Keratinocyte (primary cell): ENCODE measurements at regions not wholly inside any gene's neighbourhood (a gene's known extent, or its start where the extent isn't known, plus 50 kb on each side); places are given as distances from the start of the nearest gene placed in this dataset.
"Not testable (repeated sequence)": the region's sequence is repeated elsewhere in the genome, so short reads cannot be mapped to it uniquely, and the experiment has no call there.

ENCODE experiments used
- DNase-seq: peaks from one replicate; pipeline ENCODE4 v3.0.0-alpha.2; 2011; ENCODE audit warnings: low read depth, missing footprints, low spot score
- FAIRE-seq: peaks from 2 replicates; lab custom pipeline; 2011; peaks lifted over from hg19 to GRCh38; lab: Jason Lieb, UNC
- H2AFZ ChIP-seq: 2 replicates; pipeline ENCODE4 v1.6.0; 2012; ENCODE audit warnings: low read length, control low read depth, inconsistent platforms; ENCODE audit not compliant: control insufficient read depth
- H3K27ac ChIP-seq: 2 replicates; pipeline ENCODE4 v1.5.1; 2011; ENCODE audit warnings: low read length; ENCODE audit not compliant: control insufficient read depth, insufficient read depth
- H3K27me3 ChIP-seq: 3 replicates; pipeline ENCODE4 v1.6.0; 2011; ENCODE audit warnings: low read length; ENCODE audit not compliant: control insufficient read depth, insufficient read depth; ENCODE audit errors: extremely low read depth
- H3K36me3 ChIP-seq, 2 experiments: 2 replicates in 1 of 2; 3 replicates in 1 of 2; pipeline ENCODE4 v1.5.1; 2011; ENCODE audit warnings: low read length in 2 of 2, mild to moderate bottlenecking in 1 of 2; ENCODE audit not compliant: control insufficient read depth in 2 of 2, insufficient read depth in 2 of 2; ENCODE audit errors: extremely low read depth in 1 of 2
- H3K4me1 ChIP-seq: 3 replicates; pipeline ENCODE4 v1.5.1; 2011; ENCODE audit warnings: low read length; ENCODE audit not compliant: control insufficient read depth, insufficient read depth; ENCODE audit errors: extremely low read depth
- H3K4me2 ChIP-seq: 3 replicates; pipeline ENCODE4 v1.6.0; 2011; ENCODE audit warnings: low read depth, low read length; ENCODE audit not compliant: control insufficient read depth, insufficient read depth; ENCODE audit errors: extremely low read depth
- H3K4me3 ChIP-seq, 3 experiments: fragments of 200-600 bp in 1 of 3; sonication (generic) in 1 of 3; 2 replicates in 2 of 3; 3 replicates in 1 of 3; pipeline ENCODE4 v1.5.1; 2011 to 2016; ENCODE audit warnings: low read length in 3 of 3, mild to moderate bottlenecking in 3 of 3, control low read depth in 2 of 3, inconsistent platforms in 1 of 3, low read depth in 1 of 3, mixed read lengths in 1 of 3, mixed run types in 1 of 3, moderate library complexity in 1 of 3; ENCODE audit not compliant: control insufficient read depth in 2 of 3, insufficient read depth in 2 of 3; ENCODE audit errors: extremely low read depth in 1 of 3
- H3K79me2 ChIP-seq: 2 replicates; pipeline ENCODE4 v1.6.0; 2012; ENCODE audit warnings: low read length; ENCODE audit not compliant: control insufficient read depth, insufficient read depth
- H3K9ac ChIP-seq: 3 replicates; pipeline ENCODE4 v1.6.0; 2011; ENCODE audit warnings: low read length; ENCODE audit not compliant: control insufficient read depth, insufficient read depth; ENCODE audit errors: extremely low read depth
- H3K9me1 ChIP-seq: 3 replicates; pipeline ENCODE4 v1.6.0; 2011; ENCODE audit warnings: low read length; ENCODE audit not compliant: control insufficient read depth, insufficient read depth; ENCODE audit errors: extremely low read depth
- H3K9me3 ChIP-seq: 2 replicates; pipeline ENCODE4 v1.5.1; 2012; ENCODE audit warnings: low read depth, low read length; ENCODE audit not compliant: control insufficient read depth
- H4K20me1 ChIP-seq: 3 replicates; pipeline ENCODE4 v1.6.0; 2011; ENCODE audit warnings: low read length; ENCODE audit not compliant: control insufficient read depth, insufficient read depth; ENCODE audit errors: extremely low read depth
- CTCF ChIP-seq, 3 experiments: IDR thresholded peaks in 1 of 3; conservative IDR thresholded peaks in 1 of 3; optimal IDR thresholded peaks in 1 of 3; 2 replicates in 2 of 3; 3 replicates in 1 of 3; pipeline versions ENCODE3 to v1.5.1; 2011; ENCODE audit warnings: low read length in 3 of 3, mild to moderate bottlenecking in 3 of 3, moderate library complexity in 2 of 3, control low read depth in 1 of 3, inconsistent platforms in 1 of 3; ENCODE audit not compliant: insufficient read depth in 2 of 3; ENCODE audit errors: extremely low read depth in 1 of 3
- EZH2 ChIP-seq: IDR thresholded peaks from one replicate; pipeline ENCODE4 v1.6.1; 2012; ENCODE audit warnings: inconsistent platforms, mild to moderate bottlenecking, low read length, moderate library complexity
- dilution Hi-C: fragments of 300-500 bp; cut with MboI; formaldehyde crosslinking; loops from one replicate; pipeline ENCODE4 v1.7.0; 2020; ENCODE audit warnings: low sequenced_read_pairs; ENCODE audit not compliant: extremely low pct_ligation_motif_present

DNA sequence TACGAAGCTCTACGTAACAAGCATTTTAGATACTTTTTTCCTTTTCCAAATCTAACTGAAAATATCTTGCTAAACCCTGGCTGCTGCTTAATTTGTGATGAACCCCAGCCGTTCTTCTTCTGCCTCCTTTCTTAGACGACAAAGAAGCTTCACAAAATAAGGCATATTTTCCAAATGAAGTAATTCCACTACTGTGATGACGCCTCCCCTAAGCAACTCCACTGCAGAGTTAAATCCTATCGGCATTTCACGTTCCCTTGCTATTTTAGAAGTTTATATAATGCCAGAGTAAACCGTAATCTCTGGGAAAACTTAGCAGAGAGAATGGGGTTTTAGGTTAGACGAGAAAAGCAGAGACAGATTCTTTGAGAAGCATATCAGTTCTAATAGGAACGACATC lies 683.1 kb upstream of the SALL1 start:
- H3K9me1 ChIP-seq = no peaks in the 10 kb centered on the region
- dilution Hi-C loops = no loop called here
- DNase-seq = no peak
- no peaks in the 10 kb centered on the region for H3K4me1 ChIP-seq
- no peaks in the 10 kb centered on the region for H3K79me2 ChIP-seq
- TF ChIP-seq CTCF (optimal IDR thresholded peaks at IDR 0.05 in 1 of 3, IDR thresholded peaks at IDR 0.05 in 1 of 3, conservative IDR thresholded peaks at IDR 0.05 in 1 of 3; ENCODE audit: extremely low read depth in 1 of 3, insufficient read depth in 2 of 3, low read length in 3 of 3) (no peak), EZH2 (no peak)
- FAIRE-seq = no peak
- H4K20me1 ChIP-seq = no peaks in the 10 kb centered on the region
- H3K4me2 ChIP-seq = no peak overlapping the region
- H3K27ac ChIP-seq = no peak overlapping the region
- H3K9ac ChIP-seq = no peak overlapping the region
- H3K4me3 ChIP-seq = no peak overlapping the region
- no peak overlapping the region for H2AFZ ChIP-seq
- H3K9me3 ChIP-seq = no peaks in the 10 kb centered on the region
- H3K27me3 ChIP-seq = no peaks in the 10 kb centered on the region
- no peaks in the 10 kb centered on the region for H3K36me3 ChIP-seq

- Histone ChIP-seq H4K20me1 (no peaks in the 10 kb centered on the region), H3K79me2 (no peaks in the 10 kb centered on the region), H3K4me2 (no peak overlapping the region), H3K9me1 (no peaks in the 10 kb centered on the region), H3K4me1 (no peaks in the 10 kb centered on the region), H3K9ac (no peak overlapping the region), H3K4me3 (no peak overlapping the region), H3K9me3 (no peaks in the 10 kb centered on the region), H3K27ac (no peak overlapping the region), H3K27me3 (no peaks in the 10 kb centered on the region), H3K36me3 (no peaks in the 10 kb centered on the region), H2AFZ (no peak overlapping the region)
- FAIRE-seq (no peak), DNase-seq (no peak)
- dilution Hi-C loops = no loop called here
- TF ChIP-seq EZH2 = no peak
- no peak for TF ChIP-seq CTCF (optimal IDR thresholded peaks at IDR 0.05 in 1 of 3, IDR thresholded peaks at IDR 0.05 in 1 of 3, conservative IDR thresholded peaks at IDR 0.05 in 1 of 3; ENCODE audit: extremely low read depth in 1 of 3, insufficient read depth in 2 of 3, low read length in 3 of 3)
These were observed 680.7 kb upstream of the SALL1 start for GRCh38 chr16:51831595-51832367.

GRCh38 chr16:51831034-51831433 lies 680.0 kb upstream of the SALL1 start:
- H3K27ac ChIP-seq, H2AFZ ChIP-seq, DNase-seq, H3K9ac ChIP-seq, dilution Hi-C loops, H3K79me2 ChIP-seq, H3K9me3 ChIP-seq, H3K27me3 ChIP-seq, H3K4me2 ChIP-seq, H3K4me1 ChIP-seq, H4K20me1 ChIP-seq, H3K4me3 ChIP-seq, FAIRE-seq, H3K36me3 ChIP-seq, H3K9me1 ChIP-seq: not testable (repeated sequence)
